NCI-H2196 (cell line): ENCODE measurements at regions not wholly inside any gene's neighbourhood (a gene's known extent, or its start where the extent isn't known, plus 50 kb on each side); places are given as distances from the start of the nearest gene placed in this dataset.

Source experiments
- DNase-seq: peaks from one replicate; lab custom pipeline; 2025; ENCODE audit not compliant: unreplicated experiment; lab: John Stamatoyannopoulos, UW

GRCh38 chr20:11728937-11729336 is 188.8 kb upstream of the BTBD3 start:
- no peak for DNase-seq

- DNase-seq = no peak
These were observed 187.9 kb upstream of the BTBD3 start for GRCh38 chr20:11729806-11730205.

GRCh38 chr20:11734431-11734830 is 183.3 kb upstream of the BTBD3 start:
- DNase-seq = no peak

GRCh38 chr20:11738852-11739251 is 178.8 kb upstream of the BTBD3 start:
- no peak for DNase-seq

GRCh38 chr20:11740975-11741374 is 176.7 kb upstream of the BTBD3 start:
- no peak for DNase-seq

- DNase-seq = no peak
These were observed 172.5 kb upstream of the BTBD3 start for GRCh38 chr20:11745145-11745544.

- DNase-seq = no peak
These were observed 169.3 kb upstream of the BTBD3 start for GRCh38 chr20:11748436-11748835.

GRCh38 chr20:11752336-11752735 is 165.4 kb upstream of the BTBD3 start:
- DNase-seq = no peak

GRCh38 chr20:11753155-11753554 is 164.5 kb upstream of the BTBD3 start:
- DNase-seq = no peak

- DNase-seq = no peak
These were observed 163.2 kb upstream of the BTBD3 start for GRCh38 chr20:11754451-11754850.

GRCh38 chr20:11755071-11755841 is 162.4 kb upstream of the BTBD3 start:
- DNase-seq = no peak

- DNase-seq = no peak
These were observed 156.2 kb upstream of the BTBD3 start for GRCh38 chr20:11761497-11761896.

GRCh38 chr20:11766961-11767360 is 150.7 kb upstream of the BTBD3 start:
- DNase-seq = no peak

GRCh38 chr20:11769825-11770224 is 147.9 kb upstream of the BTBD3 start:
- DNase-seq = no peak

GRCh38 chr20:11772226-11772730 is 145.4 kb upstream of the BTBD3 start:
- no peak for DNase-seq

GRCh38 chr20:11776687-11777086 is 141.0 kb upstream of the BTBD3 start:
- DNase-seq = no peak

- DNase-seq = no peak
These were observed 140.1 kb upstream of the BTBD3 start for GRCh38 chr20:11777387-11778205.

- DNase-seq = no peak
These were observed 139.5 kb upstream of the BTBD3 start for GRCh38 chr20:11778206-11778570.

- DNase-seq = no peak
These were observed 136.8 kb upstream of the BTBD3 start for GRCh38 chr20:11780765-11781369.

- DNase-seq = no peak
These were observed 134.4 kb upstream of the BTBD3 start for GRCh38 chr20:11783102-11783850.

GRCh38 chr20:11785885-11786507 is 131.7 kb upstream of the BTBD3 start:
- DNase-seq = no peak
